Hematopoietic multipotent progenitor cell treated with erythropoietin and hydrocortisone succinate and interleukin-3 and kit ligand, for 8 days (in vitro differentiated cells): ENCODE measurements at regions not wholly inside any gene's neighbourhood (a gene's known extent, or its start where the extent isn't known, plus 50 kb on each side); places are given as distances from the start of the nearest gene placed in this dataset.

Experiments used
- DNase-seq: peaks from one replicate; pipeline ENCODE4 v3.0.0-alpha.2; 2015

DNA sequence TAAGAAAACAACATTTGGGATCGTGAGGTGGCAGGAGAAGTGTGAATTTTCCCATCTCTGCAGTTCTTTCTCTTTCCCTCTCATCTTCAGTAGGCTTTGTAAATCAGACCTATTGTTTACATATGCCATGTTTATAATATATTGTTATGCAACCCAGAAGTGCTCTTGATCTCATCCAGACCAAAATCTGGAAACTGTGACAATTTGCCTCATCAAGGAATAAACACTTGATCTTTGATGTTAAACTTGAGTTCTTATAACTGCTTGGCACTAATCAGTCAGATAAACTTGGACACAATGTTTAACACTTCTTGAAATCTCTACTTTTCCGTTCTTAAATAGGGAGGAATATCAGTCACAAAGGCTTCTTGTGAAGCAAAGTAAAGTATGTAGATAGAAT lies 384.7 kb downstream of the DMRT2 start:
- DNase-seq: no peak

GRCh38 chr9:1440256-1440655 lies 390.1 kb downstream of the DMRT2 start:
- no peak for DNase-seq

GRCh38 chr9:1442105-1442504 lies 391.9 kb downstream of the DMRT2 start:
- DNase-seq: no peak

GRCh38 chr9:1443450-1443849 lies 393.3 kb downstream of the DMRT2 start:
- no peak for DNase-seq

- no peak for DNase-seq
Measured at GRCh38 chr9:1446671-1447070, 396.5 kb downstream of the DMRT2 start.

DNA sequence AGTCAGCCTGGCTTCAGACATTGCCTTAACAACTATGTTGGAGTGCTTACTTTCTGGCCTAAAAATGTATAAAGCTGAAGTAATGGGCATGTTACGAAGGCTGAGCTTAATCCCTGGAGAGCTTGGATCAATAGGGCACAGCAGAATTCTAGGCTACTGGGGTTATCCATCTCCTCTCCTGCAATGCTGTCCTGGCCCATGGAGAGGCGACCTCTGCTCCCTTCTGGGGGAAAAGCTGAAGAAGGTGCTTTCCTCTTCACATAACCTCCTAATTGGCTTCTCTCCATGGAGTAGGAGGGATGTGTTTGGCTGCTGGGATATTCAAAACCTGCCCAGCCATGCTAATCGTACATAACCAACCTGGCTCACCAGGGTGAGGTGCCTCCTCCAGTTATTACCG lies 403.5 kb downstream of the DMRT2 start:
- DNase-seq: no peak

DNA sequence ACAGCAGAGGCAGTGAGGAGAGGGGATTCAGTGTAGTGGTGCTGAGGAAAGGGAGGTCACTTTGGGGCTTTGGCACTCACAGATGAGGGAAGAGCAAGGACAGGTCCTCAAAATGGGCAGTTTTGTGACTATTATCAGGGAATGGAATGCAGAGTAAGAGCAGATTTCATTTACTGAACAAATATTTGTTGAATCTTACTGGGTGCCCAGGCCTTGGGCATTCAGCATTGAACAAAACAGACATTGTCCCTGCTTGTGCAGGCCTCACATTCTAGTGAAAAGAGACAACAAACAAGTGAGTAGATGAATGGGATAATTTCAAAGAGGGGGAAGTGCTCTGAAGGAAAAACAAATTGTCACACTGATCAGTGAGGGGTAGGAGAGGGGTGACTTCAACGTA lies 404.1 kb downstream of the DMRT2 start:
- no peak for DNase-seq

- DNase-seq: no peak
Measured at GRCh38 chr9:1454616-1455347, 404.6 kb downstream of the DMRT2 start.

- no peak for DNase-seq
Measured at GRCh38 chr9:1455766-1456165, 405.6 kb downstream of the DMRT2 start.

- DNase-seq: no peak
Measured at GRCh38 chr9:1456301-1457024, 406.3 kb downstream of the DMRT2 start.

GRCh38 chr9:1457460-1457859 lies 407.3 kb downstream of the DMRT2 start:
- DNase-seq: no peak

DNA sequence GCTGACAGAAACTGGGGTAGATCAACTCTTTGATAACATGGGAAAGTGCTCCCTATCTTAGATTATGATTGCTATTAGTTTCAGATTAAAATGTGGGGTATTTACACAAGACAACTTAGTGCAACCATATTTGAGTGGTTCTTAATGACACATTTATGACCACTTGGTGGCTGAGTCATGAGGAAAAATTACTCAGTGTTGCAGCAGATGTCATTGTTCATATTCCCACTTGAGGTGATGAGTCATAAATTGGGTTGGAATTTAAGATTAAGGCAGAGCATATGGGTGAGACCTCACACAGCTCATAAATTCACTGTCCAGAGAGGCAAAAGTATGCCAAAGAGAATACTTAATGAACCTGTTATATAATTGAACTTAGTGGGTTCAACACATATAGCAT lies 408.3 kb downstream of the DMRT2 start:
- DNase-seq: no peak

DNA sequence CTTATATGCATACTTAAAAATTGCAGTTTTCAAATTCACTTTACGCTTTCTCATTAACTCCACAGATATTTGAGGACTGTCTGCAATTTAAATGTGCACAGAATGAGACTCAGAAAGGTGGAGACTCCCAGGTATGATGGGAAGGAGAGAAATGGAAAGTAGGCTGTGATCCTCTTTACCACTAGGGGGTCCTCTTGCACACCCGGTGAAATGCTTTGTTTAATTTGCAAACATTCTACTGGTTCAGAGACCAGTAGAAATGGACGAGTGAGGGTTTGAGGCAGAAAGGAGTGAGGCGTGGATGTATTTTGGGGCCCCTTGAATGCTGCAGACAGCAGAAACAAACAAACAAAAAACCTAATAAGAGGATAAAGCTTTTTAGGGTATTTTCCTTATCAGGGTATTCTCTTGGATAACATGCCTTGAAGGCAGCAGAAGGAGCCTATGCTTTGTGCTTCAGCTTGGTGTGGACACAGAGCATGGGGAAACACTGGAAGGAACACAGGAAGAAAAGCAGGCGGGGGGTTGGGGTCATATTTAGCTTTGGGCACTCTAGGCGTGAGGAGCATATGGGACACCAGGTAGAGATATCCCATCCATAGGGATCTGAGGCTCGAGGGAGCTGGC lies 410.1 kb downstream of the DMRT2 start:
- no peak for DNase-seq

DNA sequence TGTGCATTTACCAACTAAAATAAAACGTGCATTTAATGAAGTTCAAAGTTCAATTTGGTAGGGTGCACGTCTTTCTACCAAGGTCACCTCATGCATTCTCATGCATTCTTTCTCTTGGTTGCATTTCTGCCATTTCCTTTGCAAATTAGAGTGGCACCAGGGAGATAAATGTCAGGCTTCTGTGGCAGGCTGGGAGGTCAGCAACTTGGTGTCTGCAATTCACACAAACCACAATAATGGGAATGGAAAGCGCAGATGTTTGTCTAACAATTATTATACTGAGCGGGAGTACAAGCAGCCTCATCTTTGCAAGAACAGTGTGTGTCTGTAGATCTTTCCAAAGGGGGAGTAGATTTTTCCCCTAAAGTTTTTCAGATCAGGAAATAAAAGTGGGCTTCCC lies 411.7 kb downstream of the DMRT2 start:
- DNase-seq: no peak

DNA sequence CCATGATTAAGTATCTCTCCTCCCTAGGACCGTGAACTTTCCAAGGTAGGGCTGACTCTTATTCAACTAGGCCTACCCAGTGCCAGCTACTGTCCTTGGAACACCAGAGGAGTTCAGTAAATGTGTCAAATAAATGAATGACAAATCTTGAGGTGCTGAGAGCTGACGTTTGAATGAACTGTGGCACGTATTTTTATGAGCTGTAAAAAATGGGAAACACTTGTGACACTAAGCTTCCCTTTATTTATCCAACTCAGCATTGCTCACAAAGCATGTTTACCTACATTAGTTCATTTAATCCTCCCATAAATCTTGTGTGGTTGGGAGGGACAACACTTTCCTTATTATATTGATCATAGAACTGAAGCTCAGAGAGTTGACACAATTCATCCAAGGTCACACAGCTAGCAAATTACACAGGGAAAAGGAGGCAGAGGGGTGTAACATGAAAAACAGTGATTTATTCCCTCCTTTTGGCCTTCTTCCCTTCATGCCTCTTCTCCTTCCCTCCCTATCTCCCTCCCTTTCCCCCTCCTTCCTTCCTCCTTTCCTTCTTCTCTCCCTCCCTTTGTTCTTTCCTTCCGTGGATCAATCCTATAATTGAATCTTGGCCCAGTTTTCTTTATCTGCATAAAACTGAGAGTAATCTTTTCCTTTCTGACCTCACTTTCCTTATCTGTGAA lies 412.6 kb downstream of the DMRT2 start:
- DNase-seq: no peak

DNA sequence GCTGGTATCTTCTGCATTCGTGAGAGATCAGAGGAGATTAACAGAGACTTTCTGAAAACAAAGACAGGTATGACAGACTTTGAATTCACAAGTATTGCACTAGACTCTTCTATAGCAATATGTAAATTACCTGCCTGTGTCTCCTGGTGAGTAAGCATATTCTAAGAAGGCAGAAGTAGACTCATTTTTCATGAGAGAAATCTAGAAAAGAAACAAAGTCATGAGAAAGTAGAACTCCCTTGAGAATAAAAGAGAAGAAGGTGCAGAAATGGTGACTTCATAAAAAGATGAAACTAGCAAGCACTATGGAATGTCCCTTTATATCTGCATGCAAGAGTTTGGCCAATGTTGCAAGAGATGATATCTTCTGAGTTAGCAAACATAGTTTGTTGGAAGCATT lies 419.8 kb downstream of the DMRT2 start:
- no peak for DNase-seq

DNA sequence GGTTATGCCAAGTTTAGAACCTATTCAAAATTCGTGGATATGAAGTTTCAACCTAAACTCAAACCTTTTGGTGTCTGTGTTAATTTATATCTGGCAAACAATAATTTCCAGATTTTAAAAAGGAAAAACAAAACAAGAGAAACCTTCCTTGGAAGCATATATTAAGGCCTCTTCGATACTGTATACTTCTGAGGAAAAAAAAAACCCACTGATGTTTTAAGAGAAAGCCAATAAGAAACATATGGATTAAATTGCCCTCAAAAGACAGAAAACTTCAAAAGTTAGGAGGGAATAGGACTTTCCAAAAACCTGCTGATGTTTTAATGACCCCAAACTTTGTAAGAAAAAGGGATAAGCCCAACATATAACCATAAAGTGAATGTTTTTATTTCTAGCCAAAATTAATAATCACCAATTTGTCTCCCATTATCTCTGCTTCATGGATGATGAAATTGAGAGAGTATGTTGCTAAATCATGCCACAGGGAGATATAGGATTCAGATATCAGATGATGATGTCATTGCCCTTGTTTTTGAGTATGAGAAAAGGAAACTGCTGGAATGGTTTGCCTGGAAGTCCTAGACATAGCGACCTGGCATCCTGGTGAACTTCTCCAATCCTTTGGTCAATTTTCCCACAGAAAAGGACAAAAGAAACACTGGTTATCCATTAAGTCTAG lies 423.9 kb downstream of the DMRT2 start:
- no peak for DNase-seq

DNA sequence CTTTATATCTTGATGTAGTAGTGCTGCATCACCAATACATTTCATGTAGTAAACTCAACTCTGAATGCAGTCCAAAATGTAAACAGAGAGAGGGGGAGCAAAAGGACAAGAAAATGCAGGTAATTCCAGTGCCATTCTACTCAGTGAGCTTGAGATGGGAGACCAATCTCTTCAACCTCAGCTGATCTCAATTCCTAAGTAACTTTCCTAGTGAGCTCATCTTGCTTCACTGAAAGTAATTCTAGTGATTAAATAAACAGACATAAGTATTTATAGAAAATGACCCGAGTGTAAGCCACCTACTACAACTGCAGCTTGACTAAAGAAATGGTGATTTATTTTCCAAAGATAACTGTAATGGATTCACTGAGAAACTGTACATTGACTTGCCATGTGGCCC lies 424.5 kb downstream of the DMRT2 start:
- DNase-seq: no peak

DNA sequence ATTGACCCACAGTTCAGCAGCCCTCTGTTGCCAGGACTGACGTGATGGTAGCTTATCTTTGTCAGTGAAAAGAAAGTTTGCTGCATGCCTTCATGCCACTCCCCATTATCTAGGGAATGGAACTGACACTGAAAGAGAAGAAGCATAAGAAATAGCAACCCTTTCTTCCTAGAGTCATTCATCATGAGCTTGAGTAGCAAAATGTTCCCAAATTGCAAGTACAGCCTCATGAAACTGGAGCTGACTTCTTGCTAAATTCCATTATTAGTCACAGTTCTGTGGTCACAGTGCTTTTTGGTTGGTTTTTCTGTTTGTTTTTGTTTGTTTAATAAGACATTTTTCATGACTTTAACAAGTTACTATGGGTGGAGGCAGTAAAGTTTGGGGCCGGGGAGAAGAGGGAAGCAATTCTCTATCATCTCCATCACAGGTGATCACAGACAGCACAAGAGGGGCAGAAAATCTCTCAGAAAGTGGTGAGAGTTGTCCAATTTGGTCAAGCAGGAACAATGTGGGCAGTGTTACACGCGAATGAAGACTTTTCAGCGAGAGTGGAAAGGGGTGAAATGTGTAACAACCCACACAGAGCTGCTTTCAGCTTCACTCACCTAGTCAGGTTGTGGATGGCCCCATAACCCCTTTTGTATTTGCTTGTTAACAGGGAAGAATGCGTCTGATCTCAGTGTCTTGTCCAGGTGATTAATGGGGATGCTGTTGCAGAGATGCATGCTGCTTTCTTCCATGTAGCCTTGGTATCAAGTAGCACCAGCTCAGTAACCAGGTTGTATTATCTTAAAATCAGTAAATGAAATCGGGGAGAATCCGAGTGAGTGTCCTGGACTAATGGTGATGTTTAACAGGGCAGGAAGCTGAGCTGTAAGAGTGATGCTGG lies 440.4 kb downstream of the DMRT2 start:
- no peak for DNase-seq

DNA sequence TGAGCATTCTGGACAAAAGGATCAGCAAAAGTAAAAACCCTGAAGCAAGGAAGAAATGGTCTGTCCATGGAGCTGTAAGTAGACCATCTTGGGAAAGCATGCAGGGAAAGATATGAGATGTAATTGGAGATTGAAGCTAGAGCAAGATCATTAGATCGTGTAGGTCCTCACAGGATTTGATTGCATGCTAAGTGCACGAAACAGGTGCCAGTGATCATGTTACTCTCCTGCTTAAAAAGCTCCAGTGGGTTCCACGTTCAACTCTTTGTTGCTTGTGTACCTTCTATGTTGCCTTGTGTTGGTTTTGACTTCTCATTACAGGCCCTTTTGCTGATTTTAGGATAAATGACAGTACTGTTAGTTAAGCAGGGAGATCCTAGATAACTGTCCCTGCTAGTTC lies 442.0 kb downstream of the DMRT2 start:
- no peak for DNase-seq

- no peak for DNase-seq
Measured at GRCh38 chr9:1495282-1496030, 445.3 kb downstream of the DMRT2 start.
